VCaP (cell line): ENCODE measurements at regions not wholly inside any gene's neighbourhood (a gene's known extent, or its start where the extent isn't known, plus 50 kb on each side); places are given as distances from the start of the nearest gene placed in this dataset.
A peak's percentile ranks its signal among the peaks of the same experiment; 100 is the strongest.

Source experiments
- H3K27ac ChIP-seq: fragments of 450-650 bp; 2 replicates; pipeline ENCODE4 v1.5.1; 2017
- CTCF ChIP-seq: fragments of 450-650 bp; conservative IDR thresholded peaks from 2 replicates; pipeline ENCODE4 v1.5.1; 2017; ENCODE audit warnings: mild to moderate bottlenecking, moderate library complexity

- no peak for TF ChIP-seq CTCF
- no peak overlapping the region for H3K27ac ChIP-seq
Observed at GRCh38 chr4:136342666-136343065, 1189.6 kb downstream of the PCDH18 start.

- no peak overlapping the region for H3K27ac ChIP-seq
- no peak for TF ChIP-seq CTCF
Observed at GRCh38 chr4:136337216-136337615, 1195.1 kb downstream of the PCDH18 start.

- no peak for TF ChIP-seq CTCF
- no peak overlapping the region for H3K27ac ChIP-seq
Observed at GRCh38 chr4:136336479-136336878, 1195.8 kb downstream of the PCDH18 start.

GRCh38 chr4:136329042-136329662 is 1203.1 kb downstream of the PCDH18 start:
- TF ChIP-seq CTCF, result peak; percentile 36; the same call in 1 of the 2 replicates
- H3K27ac ChIP-seq, result no peak overlapping the region

GRCh38 chr4:136328131-136328530 is 1204.2 kb downstream of the PCDH18 start:
- H3K27ac ChIP-seq, result no peak overlapping the region
- no peak for TF ChIP-seq CTCF

GRCh38 chr4:136320465-136320813 is 1211.9 kb downstream of the PCDH18 start:
- H3K27ac ChIP-seq, result no peak overlapping the region
- TF ChIP-seq CTCF, result no peak

- no peak for TF ChIP-seq CTCF
- H3K27ac ChIP-seq, result no peak overlapping the region
Observed at GRCh38 chr4:136319789-136320464, 1212.4 kb downstream of the PCDH18 start.
